HG02938 (cell line): ENCODE measurements at regions not wholly inside any gene's neighbourhood (a gene's known extent, or its start where the extent isn't known, plus 50 kb on each side); places are given as distances from the start of the nearest gene placed in this dataset.

Experiments used
- ATAC-seq: cut with Tn5 transposase; IDR thresholded peaks from one replicate; pipeline ENCODE4 v1.9.1; 2021; ENCODE audit warnings: mild to moderate bottlenecking, moderate library complexity; ENCODE audit not compliant: unreplicated experiment

GRCh38 chr7:116142850-116143249 is 67.5 kb upstream of the TES start:
- ATAC-seq: no peak

GRCh38 chr7:116145245-116145852 is 65.0 kb upstream of the TES start:
- ATAC-seq: peak; percentile 92

- ATAC-seq: no peak
Measured at GRCh38 chr7:116148108-116148507, 62.2 kb upstream of the TES start.

GRCh38 chr7:116148626-116149025 is 61.7 kb upstream of the TES start:
- no peak for ATAC-seq

GRCh38 chr7:116150588-116150987 is 59.8 kb upstream of the TES start:
- peak; percentile 93 for ATAC-seq

GRCh38 chr7:116152276-116152675 is 58.1 kb upstream of the TES start:
- no peak for ATAC-seq

GRCh38 chr7:116153050-116153449 is 57.3 kb upstream of the TES start:
- no peak for ATAC-seq

- no peak for ATAC-seq
Measured at GRCh38 chr7:116159711-116160110, 50.6 kb upstream of the TES start.
